ENCODE measurements at regions not wholly inside any gene's neighbourhood (a gene's known extent, or its start where the extent isn't known, plus 50 kb on each side); places are given as distances from the start of the nearest gene placed in this dataset.
"Not testable (repeated sequence)": the region's sequence is repeated elsewhere in the genome, so short reads cannot be mapped to it uniquely, and the experiment has no call there.

- peak; percentile 83 for DNase-seq (ENCODE audit: low read depth)
- no peak overlapping the region for H3K4me3 ChIP-seq (ENCODE audit: low read length)
- TF ChIP-seq, protein P1, sequence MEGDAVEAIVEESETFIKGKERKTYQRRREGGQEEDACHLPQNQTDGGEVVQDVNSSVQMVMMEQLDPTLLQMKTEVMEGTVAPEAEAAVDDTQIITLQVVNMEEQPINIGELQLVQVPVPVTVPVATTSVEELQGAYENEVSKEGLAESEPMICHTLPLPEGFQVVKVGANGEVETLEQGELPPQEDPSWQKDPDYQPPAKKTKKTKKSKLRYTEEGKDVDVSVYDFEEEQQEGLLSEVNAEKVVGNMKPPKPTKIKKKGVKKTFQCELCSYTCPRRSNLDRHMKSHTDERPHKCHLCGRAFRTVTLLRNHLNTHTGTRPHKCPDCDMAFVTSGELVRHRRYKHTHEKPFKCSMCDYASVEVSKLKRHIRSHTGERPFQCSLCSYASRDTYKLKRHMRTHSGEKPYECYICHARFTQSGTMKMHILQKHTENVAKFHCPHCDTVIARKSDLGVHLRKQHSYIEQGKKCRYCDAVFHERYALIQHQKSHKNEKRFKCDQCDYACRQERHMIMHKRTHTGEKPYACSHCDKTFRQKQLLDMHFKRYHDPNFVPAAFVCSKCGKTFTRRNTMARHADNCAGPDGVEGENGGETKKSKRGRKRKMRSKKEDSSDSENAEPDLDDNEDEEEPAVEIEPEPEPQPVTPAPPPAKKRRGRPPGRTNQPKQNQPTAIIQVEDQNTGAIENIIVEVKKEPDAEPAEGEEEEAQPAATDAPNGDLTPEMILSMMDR (conservative IDR thresholded peaks at IDR 0.05; ENCODE audit: low read depth, low read length): no peak
These were observed 244.5 kb upstream of the NMUR2 start for GRCh38 chr5:152649609-152650008.

- TF ChIP-seq, protein P1 (conservative IDR thresholded peaks at IDR 0.05; ENCODE audit: low read depth, low read length): no peak
- H3K4me3 ChIP-seq (ENCODE audit: low read length): no peak overlapping the region
- DNase-seq (ENCODE audit: low read depth): no peak
These were observed 245.3 kb upstream of the NMUR2 start for GRCh38 chr5:152650413-152650812.

GRCh38 chr5:152659470-152659869, 254.4 kb upstream of the NMUR2 start:
- not testable (repeated sequence) for DNase-seq (ENCODE audit: low read depth); H3K4me3 ChIP-seq (ENCODE audit: low read length)

- no peak for DNase-seq (ENCODE audit: low read depth)
- TF ChIP-seq, protein P1 (conservative IDR thresholded peaks at IDR 0.05; ENCODE audit: low read depth, low read length): no peak
These were observed 268.5 kb upstream of the NMUR2 start for GRCh38 chr5:152673601-152674000.

DNA sequence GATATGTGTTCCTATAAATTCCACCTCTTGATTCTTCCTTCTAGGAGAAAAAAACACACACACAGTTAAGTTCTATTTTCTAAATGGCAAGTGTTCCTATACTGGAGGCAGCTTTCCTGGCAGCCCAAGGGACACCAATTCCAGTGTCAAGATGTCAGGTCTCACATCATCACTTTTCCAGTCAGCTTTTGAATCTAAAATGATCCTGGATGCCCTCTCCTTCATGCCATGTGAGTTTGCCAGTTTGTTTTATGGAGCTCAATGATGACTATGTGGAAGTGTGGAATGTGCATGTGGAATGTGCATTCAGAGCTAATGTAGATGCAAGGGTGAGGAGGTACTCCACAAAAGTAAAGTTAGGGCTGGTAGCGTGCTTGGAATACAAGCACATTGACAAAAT, 269.3 kb upstream of the NMUR2 start:
- TF ChIP-seq, protein P1 (conservative IDR thresholded peaks at IDR 0.05; ENCODE audit: low read depth, low read length): no peak
- H3K4me3 ChIP-seq (ENCODE audit: low read length): no peak overlapping the region
- DNase-seq (ENCODE audit: low read depth): no peak

More at GRCh38 chr5:152673601-152674000, 268.5 kb upstream of the NMUR2 start:
- no peak overlapping the region for H3K4me3 ChIP-seq (ENCODE audit: low read length)

DNA sequence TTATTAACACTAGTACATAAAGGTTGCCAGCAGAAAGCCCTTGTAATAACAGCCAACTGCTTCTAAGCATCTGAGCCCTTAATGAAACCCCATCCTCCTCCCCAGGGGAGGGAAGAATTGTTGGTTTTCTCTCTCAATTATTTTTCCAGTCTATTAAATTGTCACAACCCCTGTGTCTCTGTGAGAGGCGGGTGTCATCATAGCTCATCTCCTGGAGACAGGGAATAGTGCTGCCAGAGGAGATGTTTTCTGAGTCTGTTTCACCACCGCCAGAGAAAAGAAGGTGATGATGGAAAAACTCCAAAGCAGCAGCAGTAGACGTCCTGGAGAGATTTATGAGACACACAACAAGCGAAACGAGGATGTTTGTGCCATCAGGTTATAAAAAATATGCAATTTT, 271.1 kb upstream of the NMUR2 start:
- no peak for DNase-seq (ENCODE audit: low read depth)

GRCh38 chr5:152683205-152683604, 278.1 kb upstream of the NMUR2 start:
- H3K4me3 ChIP-seq (ENCODE audit: low read length): no peak overlapping the region
- DNase-seq (ENCODE audit: low read depth): no peak
- TF ChIP-seq, protein P1 (conservative IDR thresholded peaks at IDR 0.05; ENCODE audit: low read depth, low read length): no peak

More for the DNA sequence above, 271.1 kb upstream of the NMUR2 start:
- TF ChIP-seq, protein P1 (conservative IDR thresholded peaks at IDR 0.05; ENCODE audit: low read depth, low read length): no peak
- H3K4me3 ChIP-seq (ENCODE audit: low read length): no peak overlapping the region

DNA sequence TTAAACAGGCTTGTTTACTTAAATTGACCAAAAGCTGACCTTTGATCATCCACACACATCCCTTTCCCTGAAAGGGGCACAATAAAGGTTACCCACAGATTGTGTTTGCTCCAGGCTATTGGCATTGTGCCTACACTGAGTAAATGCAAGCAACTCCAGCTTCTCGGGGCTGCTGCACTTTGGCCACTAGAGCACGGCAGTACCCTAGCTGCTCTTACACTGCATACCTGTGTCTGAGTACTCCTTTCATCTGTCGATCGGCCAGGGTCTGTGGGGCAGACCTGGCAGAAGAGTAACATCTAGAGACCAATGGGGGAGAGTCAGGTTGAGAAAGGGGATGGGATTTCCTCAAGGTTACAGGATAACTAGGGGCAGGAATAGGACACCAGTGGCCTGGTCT, 281.9 kb upstream of the NMUR2 start:
- TF ChIP-seq, protein P1 (conservative IDR thresholded peaks at IDR 0.05; ENCODE audit: low read depth, low read length): no peak
- DNase-seq (ENCODE audit: low read depth): no peak
- H3K4me3 ChIP-seq (ENCODE audit: low read length): no peak overlapping the region
